Mesendoderm (in vitro differentiated cells): ENCODE measurements at regions not wholly inside any gene's neighbourhood (a gene's known extent, or its start where the extent isn't known, plus 50 kb on each side); places are given as distances from the start of the nearest gene placed in this dataset.

Experiments
- DNase-seq: peaks from one replicate; pipeline ENCODE4 v3.0.0; 2013
- H2AK5ac ChIP-seq: 2 replicates; pipeline ENCODE4 v1.6.1; 2013; ENCODE audit warnings: low read length, inconsistent platforms
- H2BK120ac ChIP-seq: 2 replicates; pipeline ENCODE4 v1.6.1; 2013; ENCODE audit warnings: low read depth, mild to moderate bottlenecking, low read length, moderate library complexity, mixed read lengths
- H2BK15ac ChIP-seq: replicated peaks from 2 replicates; pipeline ENCODE4 v1.6.1; 2013; ENCODE audit warnings: low read depth, mild to moderate bottlenecking, moderate library complexity
- H2BK5ac ChIP-seq: 2 replicates; pipeline ENCODE4 v1.6.1; 2013; ENCODE audit warnings: low read length, inconsistent platforms
- H3K18ac ChIP-seq: 2 replicates; pipeline ENCODE4 v1.6.1; 2013; ENCODE audit warnings: mild to moderate bottlenecking, low read length, mixed read lengths
- H3K23ac ChIP-seq: one replicate; pipeline ENCODE4 v1.6.1; 2013; ENCODE audit warnings: low read length
- H3K27ac ChIP-seq: 2 replicates; pipeline ENCODE4 v1.5.1; 2013; ENCODE audit warnings: low read depth, mild to moderate bottlenecking, inconsistent platforms, low read length, moderate library complexity
- H3K27me3 ChIP-seq: 2 replicates; pipeline ENCODE4 v1.6.1; 2013; ENCODE audit warnings: low read length, control low read depth, mild to moderate bottlenecking, inconsistent platforms; ENCODE audit not compliant: insufficient read depth, poor library complexity
- H3K36me3 ChIP-seq: 2 replicates; pipeline ENCODE4 v1.6.1; 2013; ENCODE audit warnings: low read length, inconsistent platforms; ENCODE audit not compliant: control insufficient read depth, insufficient read depth
- H3K4ac ChIP-seq: one replicate; pipeline ENCODE4 v1.6.1; 2013; ENCODE audit warnings: low read depth, mild to moderate bottlenecking, low read length, moderate library complexity
- H3K4me1 ChIP-seq: 2 replicates; pipeline ENCODE4 v1.6.1; 2013; ENCODE audit warnings: low read depth, low read length, inconsistent platforms; ENCODE audit not compliant: control insufficient read depth
- H3K4me2 ChIP-seq: 2 replicates; pipeline ENCODE4 v1.6.1; 2013; ENCODE audit warnings: low read length
- H3K4me3 ChIP-seq: 2 replicates; pipeline ENCODE4 v1.5.1; 2013; ENCODE audit warnings: mild to moderate bottlenecking, low read length
- H3K56ac ChIP-seq: one replicate; pipeline ENCODE4 v1.6.1; 2013; ENCODE audit warnings: low read length
- H3K79me1 ChIP-seq: 2 replicates; pipeline ENCODE4 v1.6.1; 2013; ENCODE audit warnings: low read length, inconsistent platforms
- H3K79me2 ChIP-seq: 2 replicates; pipeline ENCODE4 v1.6.1; 2013; ENCODE audit warnings: mild to moderate bottlenecking, low read length; ENCODE audit not compliant: control insufficient read depth, insufficient read depth
- H3K9ac ChIP-seq: 2 replicates; pipeline ENCODE4 v1.6.1; 2013; ENCODE audit warnings: low read length, inconsistent platforms
- H4K5ac ChIP-seq: one replicate; pipeline ENCODE4 v1.6.1; 2013; ENCODE audit warnings: low read length
- H4K8ac ChIP-seq: one replicate; pipeline ENCODE4 v1.6.1; 2013; ENCODE audit warnings: low read depth, mild to moderate bottlenecking, control low read depth, low read length, moderate library complexity
- WGBS: extraction: QIAGEN DNeasy Blood & Tissue Kit; methylation state at CpG from one replicate; pipeline ENCODE4 v1.1.7; 2013; ENCODE audit warnings: low lambda C conversion rate, missing lambda C conversion rate; ENCODE audit not compliant: insufficient coverage; ENCODE audit errors: extremely low coverage; 5-methylcytosine and 5-hydroxymethylcytosine counted together

DNA sequence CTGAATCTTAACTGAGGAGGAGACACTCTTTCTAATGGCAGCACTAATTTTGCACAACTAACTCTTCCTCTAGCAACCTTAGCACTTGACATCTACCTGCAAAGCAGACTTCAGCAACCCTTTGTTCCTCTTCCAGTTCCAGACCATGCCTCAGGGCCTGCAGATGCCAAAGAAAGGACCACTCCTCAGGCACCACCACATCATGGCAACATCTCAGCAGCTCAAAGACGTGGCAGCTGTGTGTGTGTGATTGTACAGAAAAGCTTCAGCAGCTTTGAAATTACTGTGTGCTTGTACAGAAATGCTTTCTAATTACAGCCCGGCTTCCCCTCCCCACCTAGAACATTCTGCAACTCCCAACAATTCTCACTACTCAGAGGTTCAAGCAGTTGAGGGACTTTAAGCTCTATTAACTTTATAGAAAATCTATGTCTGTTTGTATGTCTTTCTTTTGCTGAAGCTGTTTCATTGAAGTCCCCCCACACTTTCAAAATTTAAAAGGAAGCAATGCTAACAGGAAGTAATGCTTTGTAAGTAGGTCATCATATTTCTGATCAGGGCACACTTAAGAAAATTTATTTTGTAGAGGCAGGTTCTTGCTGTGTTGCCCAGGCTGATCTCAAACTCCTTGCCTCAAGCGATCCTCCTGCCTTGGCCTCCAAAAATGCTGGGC is 115.2 kb downstream of the CD47 start:
- no peak overlapping the region for H3K9ac ChIP-seq
- H3K27me3 ChIP-seq, result no peaks in the 10 kb centered on the region
- H2BK5ac ChIP-seq, result no peak overlapping the region
- no peak overlapping the region for H3K4me2 ChIP-seq
- no peak overlapping the region for H3K23ac ChIP-seq
- H2AK5ac ChIP-seq, result no peak overlapping the region
- H4K8ac ChIP-seq, result no peak overlapping the region
- no peak overlapping the region for H3K56ac ChIP-seq
- H3K4me1 ChIP-seq, result no peaks in the 10 kb centered on the region
- H3K4ac ChIP-seq, result no peak overlapping the region
- H2BK120ac ChIP-seq, result no peak overlapping the region
- H3K79me2 ChIP-seq, result no peaks in the 10 kb centered on the region
- H2BK15ac ChIP-seq, result no peak overlapping the region
- no peaks in the 10 kb centered on the region for H3K79me1 ChIP-seq
- no peak overlapping the region for H3K27ac ChIP-seq
- no peak overlapping the region for H4K5ac ChIP-seq
- H3K18ac ChIP-seq, result no peak overlapping the region
- no CpG with 5 or more reads among the region's 3 CpGs for WGBS
- H3K4me3 ChIP-seq, result no peak overlapping the region
- H3K36me3 ChIP-seq, result no peaks in the 10 kb centered on the region
- DNase-seq, result no peak

DNA sequence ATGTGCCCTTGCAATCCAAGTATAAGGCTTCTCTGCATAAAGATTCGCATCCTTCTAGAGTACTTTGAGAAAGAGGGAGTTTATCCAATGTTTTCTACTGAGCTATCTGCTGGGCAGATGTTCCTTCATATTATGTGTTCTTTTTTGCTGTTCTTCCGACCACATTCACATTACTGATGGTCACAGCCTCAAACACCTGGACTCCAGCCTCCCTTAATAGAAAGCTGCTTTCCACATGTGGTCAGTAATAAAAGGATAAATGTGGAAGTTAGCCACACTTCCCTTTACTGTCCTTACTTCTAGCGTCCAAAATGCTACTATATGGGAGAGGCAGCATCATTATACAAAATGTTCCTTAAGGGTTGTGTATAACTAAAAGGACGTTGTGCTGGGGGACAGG is 116.9 kb downstream of the CD47 start:
- Histone ChIP-seq H3K56ac (no peak overlapping the region), H3K23ac (no peak overlapping the region), H3K4me2 (no peak overlapping the region), H3K27ac (no peak overlapping the region), H2BK5ac (no peak overlapping the region), H3K27me3 (no peaks in the 10 kb centered on the region), H2BK15ac (no peak overlapping the region), H4K8ac (no peak overlapping the region), H4K5ac (no peak overlapping the region), H2BK120ac (no peak overlapping the region), H3K79me1 (no peaks in the 10 kb centered on the region), H3K9ac (no peak overlapping the region), H2AK5ac (no peak overlapping the region), H3K4me1 (no peaks in the 10 kb centered on the region), H3K4ac (no peak overlapping the region), H3K18ac (no peak overlapping the region), H3K4me3 (no peak overlapping the region), H3K36me3 (no peaks in the 10 kb centered on the region), H3K79me2 (no peaks in the 10 kb centered on the region)
- WGBS, result no CpG with 5 or more reads among the region's 4 CpGs
- no peak for DNase-seq

DNA sequence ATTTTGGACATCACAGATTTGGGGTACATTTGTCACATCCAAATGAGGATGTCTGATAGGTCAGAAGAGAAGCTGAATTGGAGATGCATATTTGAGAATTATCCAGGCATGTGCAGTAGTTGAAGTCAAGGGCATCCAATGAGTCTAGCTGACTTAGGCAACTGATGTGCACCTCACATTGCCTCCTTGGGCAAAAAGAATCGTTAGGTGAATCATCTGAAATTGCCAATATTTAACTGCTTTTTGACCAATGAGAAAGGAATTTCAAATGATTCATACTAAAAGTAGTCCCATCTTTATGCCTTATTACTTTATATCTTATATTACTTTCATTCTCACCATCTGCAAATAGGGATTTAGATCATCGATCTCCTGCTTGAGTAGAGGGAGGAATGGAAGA is 117.7 kb downstream of the CD47 start:
- Histone ChIP-seq H3K18ac (no peak overlapping the region), H2BK5ac (no peak overlapping the region), H3K27ac (no peak overlapping the region), H2BK15ac (no peak overlapping the region), H3K27me3 (no peaks in the 10 kb centered on the region), H3K4ac (no peak overlapping the region), H3K4me2 (no peak overlapping the region), H2AK5ac (no peak overlapping the region), H3K79me2 (no peaks in the 10 kb centered on the region), H3K4me1 (no peaks in the 10 kb centered on the region), H3K36me3 (no peaks in the 10 kb centered on the region), H3K56ac (no peak overlapping the region), H3K4me3 (no peak overlapping the region), H3K23ac (no peak overlapping the region), H4K8ac (no peak overlapping the region), H2BK120ac (no peak overlapping the region), H3K9ac (no peak overlapping the region), H3K79me1 (no peaks in the 10 kb centered on the region), H4K5ac (no peak overlapping the region)
- no CpG with 5 or more reads among the region's 2 CpGs for WGBS
- no peak for DNase-seq

DNA sequence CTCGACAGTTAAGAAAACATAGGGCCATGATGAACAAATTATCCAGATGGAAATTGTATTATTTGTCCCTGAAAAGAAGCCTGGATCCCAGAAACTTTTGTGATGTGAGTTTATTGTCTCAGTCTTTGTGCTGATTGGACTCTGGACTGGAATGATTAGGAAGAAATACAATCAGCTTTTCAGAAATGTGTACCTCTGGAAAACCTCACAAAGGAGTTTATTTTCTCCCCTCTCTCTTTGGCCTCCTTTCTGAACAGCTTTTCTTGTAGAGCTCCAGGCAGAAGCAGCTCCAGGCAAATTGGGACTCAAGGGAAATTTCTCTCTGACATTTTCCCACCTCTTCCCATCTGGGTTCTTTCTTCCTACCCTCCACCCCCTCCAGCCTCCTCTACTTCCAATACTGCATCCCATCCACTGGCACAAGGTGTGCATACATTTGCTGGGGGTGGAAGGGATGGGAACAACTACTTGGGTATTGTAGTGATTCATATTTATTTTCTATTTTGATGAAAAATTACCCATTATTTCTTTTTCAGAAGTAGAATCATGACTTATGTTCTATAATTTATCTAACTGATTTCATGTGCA is 119.7 kb downstream of the CD47 start:
- Histone ChIP-seq H3K27ac (no peak overlapping the region), H4K8ac (no peak overlapping the region), H3K27me3 (no peaks in the 10 kb centered on the region), H3K79me2 (no peaks in the 10 kb centered on the region), H3K4me3 (no peak overlapping the region), H3K23ac (no peak overlapping the region), H3K4me1 (no peaks in the 10 kb centered on the region), H3K36me3 (no peaks in the 10 kb centered on the region), H2BK15ac (no peak overlapping the region), H3K79me1 (no peaks in the 10 kb centered on the region), H4K5ac (no peak overlapping the region), H2BK120ac (no peak overlapping the region), H2AK5ac (no peak overlapping the region), H3K4me2 (no peak overlapping the region), H3K18ac (no peak overlapping the region), H3K56ac (no peak overlapping the region), H3K4ac (no peak overlapping the region), H2BK5ac (no peak overlapping the region), H3K9ac (no peak overlapping the region)
- no peak for DNase-seq
- WGBS, result no CpG with 5 or more reads among the region's 1 CpG

DNA sequence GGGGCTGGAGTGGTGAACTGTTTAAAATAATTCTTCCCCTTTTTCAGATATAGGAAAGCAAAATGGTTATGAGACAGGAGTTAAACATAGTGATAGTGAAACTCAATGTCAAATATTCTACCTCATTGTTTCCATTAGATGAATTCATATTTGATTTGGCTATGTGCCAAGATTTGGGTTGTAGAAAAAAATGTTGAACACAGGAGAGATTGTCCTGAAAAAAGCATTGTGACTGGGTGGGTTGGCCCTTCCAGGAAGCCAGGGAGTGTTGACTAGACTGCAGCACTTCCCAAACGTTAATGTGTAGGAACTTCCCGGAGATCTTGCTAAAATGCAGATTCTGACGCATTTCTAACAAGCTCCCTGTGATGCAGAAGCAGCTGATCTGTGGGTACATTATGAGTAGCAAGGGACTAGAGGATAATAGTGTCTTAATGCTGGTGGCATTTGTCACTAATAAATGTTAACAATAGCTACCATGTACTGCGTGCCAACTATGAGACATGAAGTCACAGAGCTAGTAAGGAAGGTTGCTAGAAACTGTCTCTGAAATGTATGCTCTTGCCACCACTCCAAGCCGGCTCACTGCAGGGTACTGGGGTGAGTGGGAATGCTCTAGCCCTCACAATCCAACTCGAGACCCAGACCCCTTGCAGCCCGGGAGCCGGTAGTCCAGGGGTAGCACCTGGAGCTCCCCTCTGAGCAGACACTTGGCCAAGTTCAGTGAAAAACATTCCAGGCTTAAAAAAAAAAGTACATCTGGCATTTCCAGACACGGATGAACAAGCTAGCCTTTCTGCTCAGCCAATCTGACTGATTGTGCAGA is 120.6 kb downstream of the CD47 start:
- Histone ChIP-seq H3K79me1 (no peaks in the 10 kb centered on the region), H3K18ac (no peak overlapping the region), H2BK120ac (no peak overlapping the region), H4K5ac (no peak overlapping the region), H3K23ac (no peak overlapping the region), H3K4me1 (no peaks in the 10 kb centered on the region), H3K9ac (no peak overlapping the region), H3K4me3 (no peak overlapping the region), H2BK5ac (no peak overlapping the region), H3K27ac (no peak overlapping the region), H3K27me3 (no peaks in the 10 kb centered on the region), H4K8ac (no peak overlapping the region), H3K4ac (no peak overlapping the region), H3K56ac (no peak overlapping the region), H3K4me2 (no peak overlapping the region), H3K36me3 (no peaks in the 10 kb centered on the region), H2AK5ac (no peak overlapping the region), H2BK15ac (no peak overlapping the region), H3K79me2 (no peaks in the 10 kb centered on the region)
- no peak for DNase-seq
- no CpG with 5 or more reads among the region's 9 CpGs for WGBS
